PFSK-1 (cell line): ENCODE measurements at regions not wholly inside any gene's neighbourhood (a gene's known extent, or its start where the extent isn't known, plus 50 kb on each side); places are given as distances from the start of the nearest gene placed in this dataset.

Experiments
- FOXP2 ChIP-seq: optimal IDR thresholded peaks from 2 replicates; pipeline ENCODE3; 2011; ENCODE audit warnings: borderline replicate concordance, control low read depth, inconsistent platforms; ENCODE audit not compliant: insufficient read depth; ENCODE audit errors: extremely low read length, extremely low read depth
- POLR2AphosphoS5 ChIP-seq: IDR thresholded peaks from 2 replicates; pipeline ENCODE4 v1.6.1; 2012; ENCODE audit warnings: low read depth, mild to moderate bottlenecking, control low read depth, low read length, moderate library complexity
- REST ChIP-seq, 2 experiments: IDR thresholded peaks; 2 replicates each; pipeline versions ENCODE4 v1.6.1 to v1.8.0; 2011 to 2012; ENCODE audit warnings: low read depth in 2 of 2, low read length in 2 of 2, control low read depth in 1 of 2, inconsistent platforms in 1 of 2, mild to moderate bottlenecking in 1 of 2, moderate library complexity in 1 of 2; ENCODE audit not compliant: insufficient read depth in 1 of 2
- SIN3A ChIP-seq: IDR thresholded peaks from 2 replicates; pipeline ENCODE4 v1.6.1; 2012; ENCODE audit warnings: mild to moderate bottlenecking, low read length, moderate library complexity, borderline replicate concordance; ENCODE audit not compliant: insufficient read depth
- TAF1 ChIP-seq: IDR thresholded peaks from 2 replicates; pipeline ENCODE4 v1.6.1; 2012; ENCODE audit warnings: low read length, control low read depth, borderline replicate concordance; ENCODE audit not compliant: insufficient read depth

- TF ChIP-seq REST (IDR thresholded peaks at IDR 0.05; ENCODE audit: insufficient read depth in 1 of 2, low read depth in 2 of 2, low read length in 2 of 2) (no peak), POLR2AphosphoS5 (no peak)
Observed at GRCh38 chr4:144209491-144209890, 69.0 kb upstream of the GYPA start.

- TF ChIP-seq TAF1 (no peak), POLR2AphosphoS5 (no peak), FOXP2 (no peak), SIN3A (no peak), REST (IDR thresholded peaks at IDR 0.05; ENCODE audit: insufficient read depth in 1 of 2, low read depth in 2 of 2, low read length in 2 of 2) (no peak)
Observed at GRCh38 chr4:144213371-144213770, 72.9 kb upstream of the GYPA start.

- TF ChIP-seq FOXP2: no peak
- no peak for TF ChIP-seq POLR2AphosphoS5
- TF ChIP-seq SIN3A: no peak
- no peak for TF ChIP-seq REST (IDR thresholded peaks at IDR 0.05; ENCODE audit: insufficient read depth in 1 of 2, low read depth in 2 of 2, low read length in 2 of 2)
- TF ChIP-seq TAF1: no peak
Observed at GRCh38 chr4:144223149-144223548, 82.6 kb upstream of the GYPA start.

GRCh38 chr4:144223661-144224060 lies 83.1 kb upstream of the GYPA start:
- TF ChIP-seq SIN3A (no peak), TAF1 (no peak), POLR2AphosphoS5 (no peak), FOXP2 (no peak), REST (IDR thresholded peaks at IDR 0.05; ENCODE audit: insufficient read depth in 1 of 2, low read depth in 2 of 2, low read length in 2 of 2) (no peak)

GRCh38 chr4:144259285-144259684 lies 118.8 kb upstream of the GYPA start:
- no peak for TF ChIP-seq REST (IDR thresholded peaks at IDR 0.05; ENCODE audit: insufficient read depth in 1 of 2, low read depth in 2 of 2, low read length in 2 of 2)
- no peak for TF ChIP-seq FOXP2
